Hindlimb muscle (tissue), 1 donor: ENCODE measurements at regions not wholly inside any gene's neighbourhood (a gene's known extent, or its start where the extent isn't known, plus 50 kb on each side); places are given as distances from the start of the nearest gene placed in this dataset.

Experiments used
- DNase-seq: peaks from one replicate; pipeline ENCODE4 v3.0.0-alpha.2; 2013

DNA sequence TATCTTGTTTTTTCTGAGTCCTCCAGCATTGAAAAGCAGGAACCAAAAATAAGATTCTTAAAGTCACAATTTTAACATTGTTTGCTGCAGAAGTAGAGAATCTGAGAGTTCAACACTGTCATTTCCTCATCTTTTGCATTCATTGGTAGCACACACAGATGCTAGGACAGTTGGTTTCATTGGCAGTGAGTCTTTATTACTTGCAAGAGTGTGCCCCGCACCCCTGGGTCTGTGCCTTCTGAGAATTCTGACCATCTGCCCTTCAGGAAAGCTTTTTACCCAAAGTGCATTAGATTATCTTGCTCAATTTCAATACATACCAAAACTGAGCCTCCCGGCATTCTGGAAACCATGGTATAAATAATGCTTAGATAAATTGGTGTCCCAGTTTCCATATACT is 247.7 kb upstream of the SLITRK1 start:
- DNase-seq, result no peak

DNA sequence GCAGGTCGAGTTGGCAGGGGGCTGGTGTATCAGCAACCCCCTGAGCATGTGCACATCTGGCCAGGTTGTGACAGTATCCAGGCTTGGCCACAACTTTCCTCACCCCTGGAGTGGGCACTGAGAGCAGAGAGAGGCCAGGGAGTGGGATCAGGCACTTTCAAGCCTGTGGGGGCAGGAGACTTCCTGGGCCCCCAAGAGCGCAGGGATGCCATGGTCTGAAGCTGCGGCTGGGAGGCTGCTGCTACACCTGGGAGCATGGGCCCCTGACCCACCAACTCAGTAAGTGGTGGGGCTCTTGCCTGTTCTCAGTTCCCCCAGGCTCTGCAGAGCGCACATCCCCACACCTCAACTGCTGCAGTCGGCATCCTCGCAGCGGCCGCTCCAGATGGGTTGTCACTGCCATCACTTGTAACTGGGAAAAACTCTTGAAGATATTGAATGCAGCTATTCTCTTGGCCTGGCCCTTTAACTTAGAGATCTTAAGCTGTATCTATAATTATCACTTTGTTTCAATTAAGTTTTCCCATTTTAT is 245.4 kb upstream of the SLITRK1 start:
- DNase-seq, result no peak

DNA sequence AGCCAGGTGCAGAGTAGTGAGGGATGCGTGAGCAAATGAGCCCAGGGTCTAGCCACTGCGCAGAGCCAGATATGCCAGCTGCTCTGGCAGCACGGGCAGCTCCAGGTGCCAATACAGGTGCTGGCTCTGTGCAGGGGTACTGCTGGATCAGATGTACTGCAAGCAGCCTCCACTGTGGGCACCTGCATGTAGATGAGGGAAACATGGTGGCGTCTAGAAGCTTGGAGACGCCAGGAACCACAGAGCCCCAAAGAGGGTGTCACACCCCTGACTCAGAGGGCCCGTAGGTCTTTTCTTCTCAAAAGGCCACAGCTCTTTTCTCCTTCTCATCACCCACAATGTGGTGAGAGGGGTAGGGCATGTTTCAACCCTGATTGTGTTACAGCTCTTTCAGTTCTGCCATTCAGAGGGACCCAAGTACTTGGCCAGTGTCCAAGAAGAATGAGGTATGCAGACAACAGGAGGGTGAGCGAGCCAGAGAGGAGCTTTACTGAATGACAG is 244.4 kb upstream of the SLITRK1 start:
- DNase-seq, result no peak

DNA sequence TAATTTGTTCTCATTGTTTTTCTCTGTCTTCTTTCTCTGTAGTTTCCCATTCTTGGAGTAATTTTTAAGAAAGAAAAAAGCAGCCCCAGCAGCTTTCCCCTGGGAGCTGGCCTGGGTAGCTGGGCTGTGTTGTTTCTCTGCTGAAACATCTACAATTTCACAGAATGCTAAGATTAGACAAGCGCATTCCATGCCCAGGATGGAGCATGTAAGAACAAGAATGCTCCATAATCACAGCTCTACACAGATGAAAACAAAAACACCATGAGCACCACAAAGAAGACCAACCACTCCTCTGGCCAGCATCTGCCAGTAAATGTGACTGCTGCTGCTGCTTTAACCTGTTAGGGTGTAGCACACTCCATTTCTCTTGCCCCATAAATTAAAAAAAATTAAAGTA is 239.2 kb upstream of the SLITRK1 start:
- DNase-seq, result no peak

DNA sequence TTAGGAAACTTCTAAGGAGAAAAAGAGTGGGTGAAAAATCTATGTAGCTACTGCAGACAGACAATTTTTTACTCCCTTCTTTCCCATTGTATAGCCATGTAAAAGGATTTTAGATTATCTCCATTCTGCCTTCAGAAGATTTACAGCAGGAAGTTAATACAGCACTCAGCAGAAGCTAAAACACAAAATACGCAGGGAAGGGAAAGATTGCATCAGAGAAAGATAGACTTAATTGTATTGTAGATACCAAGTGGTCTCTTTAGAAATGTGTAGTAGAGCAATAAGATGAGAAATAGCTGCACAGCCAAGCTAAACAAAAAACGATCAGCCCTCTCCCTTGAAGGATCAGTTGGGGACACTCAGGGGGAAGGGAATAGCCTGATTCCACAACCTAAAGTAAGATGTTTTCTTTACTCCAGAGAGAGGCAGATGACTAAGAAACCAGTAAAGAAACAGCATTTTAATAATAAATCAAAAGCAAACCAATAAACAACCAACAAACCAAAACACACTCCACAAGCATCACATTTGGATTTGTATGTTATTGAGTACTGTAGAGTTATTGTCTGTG is 236.7 kb upstream of the SLITRK1 start:
- DNase-seq, result no peak

DNA sequence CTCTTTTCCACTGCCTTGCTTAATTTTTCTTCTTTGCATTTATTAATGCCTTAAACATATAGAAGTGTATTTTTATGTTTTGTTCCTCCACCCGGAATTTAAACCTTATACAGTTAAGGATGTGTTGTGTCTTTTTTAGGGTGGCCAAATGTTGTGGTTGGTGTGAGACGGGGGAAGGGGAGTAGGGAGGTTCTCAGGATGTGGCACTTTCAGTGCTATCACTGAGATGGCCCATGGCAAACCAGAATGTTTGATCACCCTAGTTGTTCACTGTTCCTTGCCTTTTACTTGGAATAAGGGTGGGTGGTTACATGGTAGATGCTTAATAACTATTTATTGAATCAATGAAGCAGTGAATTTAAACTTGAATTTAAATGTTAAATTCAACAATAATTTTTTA is 216.0 kb upstream of the SLITRK1 start:
- DNase-seq, result no peak

DNA sequence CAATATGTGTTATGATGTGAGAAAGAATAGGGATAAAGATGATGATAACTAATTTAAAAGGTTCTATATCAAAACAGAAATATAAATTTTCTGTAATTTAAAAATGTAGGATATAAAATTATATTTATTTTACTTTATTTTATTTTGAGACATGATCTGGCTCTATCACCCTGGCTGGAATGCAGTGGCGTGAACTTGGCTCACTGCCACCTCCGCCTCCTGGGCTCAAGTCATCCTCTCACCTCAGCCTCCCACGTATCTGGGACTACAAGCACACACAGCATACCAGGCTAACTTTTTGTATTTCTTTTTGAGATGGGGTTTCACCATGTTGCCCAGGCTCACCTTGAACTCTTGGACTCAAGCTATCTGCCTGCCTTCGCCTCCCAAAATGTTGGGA is 214.9 kb upstream of the SLITRK1 start:
- no peak for DNase-seq

DNA sequence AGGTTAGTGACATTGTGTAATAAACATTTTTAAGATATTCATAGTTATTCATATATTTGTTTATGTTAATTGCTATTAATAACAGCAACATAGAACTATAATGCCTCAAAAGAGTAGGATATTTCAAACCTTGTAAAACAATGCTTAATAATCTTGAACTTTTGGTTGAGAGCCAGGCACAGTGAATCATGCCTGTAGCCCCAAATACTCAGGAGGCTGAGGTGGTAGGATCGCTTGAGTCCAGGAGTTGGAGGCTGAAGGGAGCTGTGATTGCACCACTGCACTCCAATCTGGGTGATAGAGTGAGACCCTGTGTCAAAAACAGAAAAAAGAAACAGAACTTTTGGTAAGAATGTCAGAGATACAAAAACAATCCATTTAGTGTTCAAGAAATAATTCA is 213.9 kb upstream of the SLITRK1 start:
- no peak for DNase-seq

DNA sequence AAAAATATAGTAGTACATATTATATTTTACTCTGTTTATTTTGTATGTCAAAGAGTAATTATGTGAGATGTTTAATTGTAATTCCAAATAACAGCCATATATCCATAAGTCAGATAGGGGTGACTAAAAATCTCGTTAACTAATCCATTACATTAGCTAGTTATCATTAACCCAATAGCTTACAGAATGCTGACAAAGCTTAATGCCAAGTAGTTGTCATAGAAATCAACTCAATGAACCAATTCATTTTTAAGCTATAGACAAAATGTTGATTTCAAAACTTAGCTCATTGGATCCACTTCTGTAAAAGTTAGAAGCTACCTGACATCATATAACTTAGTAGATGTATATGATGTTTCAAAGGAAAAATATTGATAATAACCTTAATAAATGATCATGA is 206.7 kb upstream of the SLITRK1 start:
- DNase-seq, result no peak

DNA sequence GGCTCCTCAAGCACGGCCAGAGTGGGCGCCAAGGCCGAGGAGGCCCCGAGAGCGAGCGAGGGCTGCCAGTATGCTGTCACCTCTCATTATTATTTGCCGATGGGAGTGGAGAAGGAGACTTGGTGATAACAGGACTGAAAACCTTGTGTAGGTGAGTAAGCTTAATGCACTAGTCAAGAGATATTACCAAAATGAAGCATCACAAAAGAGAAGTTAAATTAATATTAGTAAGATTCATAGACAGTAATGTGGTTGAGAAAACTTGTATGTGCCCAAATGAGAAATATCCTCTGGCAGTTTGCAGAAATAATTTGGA is 204.5 kb upstream of the SLITRK1 start:
- no peak for DNase-seq

DNA sequence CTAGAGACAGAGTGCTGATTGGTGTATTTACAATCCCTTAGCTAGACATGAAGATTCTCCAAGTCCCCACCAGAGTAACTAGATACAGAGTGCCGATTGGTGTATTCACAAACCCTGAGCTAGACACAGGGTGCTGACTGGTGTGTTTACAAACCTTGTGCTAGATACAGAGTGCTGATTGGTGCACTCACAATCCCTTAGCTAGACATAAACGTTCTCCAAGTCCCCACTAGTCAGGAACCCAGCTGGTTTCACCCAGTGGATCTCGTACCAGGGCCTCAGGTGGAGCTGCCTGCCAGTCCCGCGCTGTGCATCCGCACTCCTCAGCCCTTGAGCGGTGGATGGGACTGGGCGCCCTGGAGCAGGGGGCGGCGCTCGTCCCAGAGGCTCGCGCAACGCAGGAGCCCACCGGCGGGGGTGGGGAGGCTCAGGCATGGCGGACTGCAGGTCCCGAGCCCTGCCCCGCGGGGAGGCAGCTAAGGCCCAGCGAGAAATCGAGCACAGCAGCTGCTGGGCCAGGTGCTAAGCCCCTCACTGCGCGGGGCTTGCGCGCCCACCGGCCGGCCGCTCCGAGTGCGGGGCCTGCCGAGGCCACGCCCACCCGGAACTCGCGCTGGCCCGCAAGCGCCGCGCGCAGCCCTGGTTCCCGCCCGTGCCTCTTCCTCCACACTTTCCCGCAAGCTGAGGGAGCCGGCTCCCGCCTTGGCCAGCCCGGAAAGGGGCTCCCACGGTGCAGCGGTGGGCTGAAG is 204.0 kb upstream of the SLITRK1 start:
- peak; percentile 0 for DNase-seq

DNA sequence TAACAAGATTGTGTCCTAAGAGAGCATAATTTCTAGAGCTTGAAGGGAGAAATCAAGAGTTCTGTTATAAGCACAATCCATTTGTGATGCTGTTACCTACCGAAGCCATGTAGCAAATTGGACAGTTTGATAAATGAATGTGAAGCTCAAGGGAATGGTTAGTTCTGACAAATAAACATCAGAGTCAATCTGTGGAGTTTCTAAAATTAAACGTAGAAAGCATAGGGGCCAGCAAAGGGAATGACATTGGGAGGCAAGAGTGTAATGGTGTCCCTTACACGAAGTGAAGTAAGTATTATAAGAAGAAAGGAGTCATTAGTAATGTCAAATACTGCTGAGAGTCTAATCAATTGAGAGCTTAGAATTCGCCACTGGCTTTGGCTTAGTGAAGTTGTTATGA is 200.2 kb upstream of the SLITRK1 start:
- DNase-seq, result no peak

DNA sequence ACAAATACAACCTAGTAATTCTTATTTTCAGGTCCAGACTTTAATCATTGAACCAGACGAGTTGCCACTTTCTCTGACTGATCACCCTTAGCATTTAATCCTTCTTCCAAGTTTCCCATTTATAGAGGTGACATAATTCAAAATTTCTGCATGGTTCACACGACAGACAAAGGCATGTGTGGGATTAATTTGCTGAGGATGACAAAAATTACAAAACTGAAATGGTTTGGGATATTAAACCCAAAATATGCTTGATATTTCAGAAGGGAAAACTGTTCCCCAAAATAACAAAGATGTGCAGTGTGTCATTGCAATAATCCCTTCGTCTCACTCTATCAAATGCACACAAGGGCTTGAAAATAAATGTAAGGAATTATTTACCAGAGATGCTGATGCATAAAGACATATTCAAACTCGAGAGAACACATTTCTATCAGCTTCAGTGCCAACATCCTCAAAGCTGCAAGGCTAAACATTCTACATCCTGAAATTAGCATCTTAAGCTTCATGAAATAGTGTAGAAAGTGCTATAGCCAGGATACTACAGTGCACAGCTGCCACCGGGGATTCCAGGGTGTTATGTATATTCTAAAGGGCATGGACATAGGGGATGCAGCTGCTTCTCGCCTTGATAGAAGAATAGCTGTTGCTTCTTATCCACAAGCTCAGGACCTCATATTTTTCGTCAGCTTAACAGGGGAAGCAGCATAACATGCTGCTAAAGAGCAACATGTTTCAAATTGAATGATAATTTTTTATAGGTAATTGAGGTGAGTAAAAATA is 198.7 kb upstream of the SLITRK1 start:
- DNase-seq, result no peak

DNA sequence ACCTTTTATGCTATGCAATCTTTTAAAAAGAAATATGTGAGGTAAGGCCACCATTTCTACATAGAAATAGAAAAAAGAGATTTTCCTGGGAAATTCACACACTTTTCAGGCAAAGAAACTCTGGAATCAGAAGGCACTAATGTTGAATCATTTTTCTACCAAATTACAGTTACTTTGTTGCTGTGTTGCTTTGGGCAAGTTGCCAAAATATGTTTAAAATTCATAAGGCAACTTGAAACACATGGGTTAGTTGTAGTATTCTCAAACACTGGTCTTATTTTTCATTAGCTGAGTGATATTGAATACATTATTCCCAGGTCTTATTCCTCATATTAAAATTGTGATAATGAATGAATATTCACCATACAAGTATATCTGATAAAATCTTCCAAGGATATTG is 195.0 kb upstream of the SLITRK1 start:
- no peak for DNase-seq

DNA sequence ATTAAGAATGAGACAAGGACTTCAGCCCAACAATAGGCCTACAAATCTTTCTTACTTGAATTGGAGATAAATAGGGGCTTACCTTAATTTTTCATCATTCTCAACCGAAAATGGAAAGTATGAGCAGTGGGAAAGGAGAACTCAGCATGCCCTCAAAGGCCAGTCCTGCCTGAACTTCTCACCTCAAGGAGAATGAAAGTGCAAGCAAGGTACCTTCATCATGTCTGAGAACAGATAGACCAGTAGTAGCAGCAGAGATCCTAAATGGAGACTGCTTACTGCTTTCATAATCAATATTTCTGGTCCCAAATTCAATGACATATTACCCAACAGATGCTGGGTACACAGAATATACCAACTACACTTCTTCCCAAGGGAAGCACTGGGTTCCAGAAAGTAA is 194.0 kb upstream of the SLITRK1 start:
- no peak for DNase-seq

DNA sequence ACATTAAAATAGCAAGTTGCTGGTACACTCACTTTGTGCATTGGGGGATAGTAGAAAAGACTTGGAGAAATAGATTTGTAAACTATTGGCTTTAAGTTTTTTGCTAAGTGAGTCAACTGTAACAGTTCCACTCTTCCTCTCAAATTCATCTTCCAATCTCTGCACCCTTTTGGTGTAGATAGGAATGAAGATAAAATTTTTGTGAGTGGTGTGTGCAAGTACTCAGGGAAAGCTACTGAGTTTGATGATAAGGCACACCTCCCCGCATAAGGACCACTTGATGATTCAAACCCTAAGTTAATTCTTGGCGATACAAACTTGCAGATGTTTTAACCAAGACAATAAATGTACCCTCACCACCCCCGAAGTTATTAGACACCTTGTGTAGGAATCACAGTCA is 168.3 kb upstream of the SLITRK1 start:
- no peak for DNase-seq

DNA sequence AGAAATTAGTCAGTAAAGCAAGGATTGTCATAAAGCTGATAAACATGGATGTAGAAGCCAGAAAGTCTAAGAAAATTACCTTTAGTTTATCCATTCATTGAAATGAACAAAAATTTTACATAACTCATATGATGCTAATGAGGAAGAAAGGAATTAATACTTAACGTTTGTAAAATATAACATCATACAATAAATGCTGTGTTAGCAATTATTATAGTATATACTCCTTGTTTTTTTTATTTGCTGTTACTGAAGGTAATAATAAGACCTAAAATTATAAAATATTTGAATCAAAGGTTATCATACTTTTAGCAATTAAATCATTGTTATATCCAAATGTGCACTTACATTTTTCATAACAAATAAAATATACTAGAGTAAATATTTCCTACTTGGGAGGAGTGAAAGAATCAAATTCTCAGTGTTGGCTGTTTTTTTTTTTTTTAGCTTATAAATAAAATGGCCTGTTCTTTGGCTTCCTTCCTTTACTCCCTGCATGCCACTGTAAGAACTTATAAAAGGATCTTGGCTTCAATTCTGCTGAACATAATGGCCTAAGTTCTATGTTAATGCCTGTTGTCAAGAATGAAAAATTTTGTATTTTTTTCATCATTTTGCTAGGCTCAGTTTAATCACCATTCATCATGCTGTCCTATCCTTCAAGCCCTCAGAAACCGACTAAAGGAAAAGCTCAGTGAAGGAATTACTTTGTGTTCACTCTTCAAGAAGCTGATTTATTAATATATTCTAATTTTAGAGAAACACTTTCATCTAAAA is 167.4 kb upstream of the SLITRK1 start:
- DNase-seq, result no peak

DNA sequence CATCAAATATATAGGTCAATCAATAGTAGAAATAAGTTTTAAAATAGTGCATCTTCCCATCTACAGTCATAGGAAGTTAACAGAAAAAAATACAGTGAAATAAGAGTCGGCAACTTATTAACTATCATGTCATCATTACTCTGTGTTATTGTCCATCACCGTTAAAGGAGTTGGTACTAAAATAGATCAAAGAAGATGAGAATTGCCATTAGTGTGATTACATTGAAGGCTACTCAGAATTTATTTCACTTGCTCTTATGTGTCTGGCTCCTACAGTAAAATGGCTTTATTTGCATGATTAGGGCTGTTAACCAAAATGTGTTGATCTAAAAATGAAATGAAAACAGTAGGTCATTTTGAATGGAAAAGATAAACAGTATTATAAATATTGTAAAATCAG is 162.5 kb upstream of the SLITRK1 start:
- DNase-seq, result no peak

DNA sequence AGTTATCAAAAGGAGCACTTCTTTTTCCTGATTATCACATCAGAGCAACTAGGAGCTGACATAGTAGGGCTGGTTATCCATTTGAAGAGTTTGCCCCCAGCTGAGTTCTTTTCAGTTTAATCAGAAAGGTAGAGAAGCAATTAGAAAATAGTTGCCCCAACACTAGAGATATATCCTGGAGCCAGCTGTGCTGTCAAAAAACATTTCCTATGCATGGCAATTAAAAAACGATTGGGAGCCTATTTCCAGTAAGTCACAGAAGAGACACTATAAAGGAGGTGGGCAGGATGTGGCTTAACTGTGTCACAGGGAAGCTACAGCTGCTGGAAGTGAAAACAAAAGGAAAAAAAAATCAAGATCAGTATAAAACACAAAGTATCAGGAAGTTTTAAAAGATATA is 155.7 kb upstream of the SLITRK1 start:
- no peak for DNase-seq

DNA sequence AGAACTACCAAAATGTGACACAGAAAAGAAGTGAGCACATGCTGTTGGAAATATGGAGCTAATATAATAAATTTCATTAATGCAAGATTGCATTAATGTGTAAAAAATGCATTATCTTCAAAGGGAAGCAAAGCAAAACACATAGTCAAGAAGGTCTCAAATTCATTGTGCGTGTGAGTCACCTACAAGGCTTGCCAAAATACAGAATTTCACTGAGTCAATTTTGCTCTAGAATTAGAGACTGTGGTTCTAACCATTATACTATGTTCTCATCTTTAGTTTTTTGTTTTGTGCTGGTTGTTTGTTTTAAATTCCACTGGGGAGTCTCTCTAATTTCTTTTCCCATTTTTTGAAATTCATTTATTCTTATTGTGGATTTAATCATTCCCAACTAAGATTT is 149.8 kb upstream of the SLITRK1 start:
- DNase-seq, result no peak

DNA sequence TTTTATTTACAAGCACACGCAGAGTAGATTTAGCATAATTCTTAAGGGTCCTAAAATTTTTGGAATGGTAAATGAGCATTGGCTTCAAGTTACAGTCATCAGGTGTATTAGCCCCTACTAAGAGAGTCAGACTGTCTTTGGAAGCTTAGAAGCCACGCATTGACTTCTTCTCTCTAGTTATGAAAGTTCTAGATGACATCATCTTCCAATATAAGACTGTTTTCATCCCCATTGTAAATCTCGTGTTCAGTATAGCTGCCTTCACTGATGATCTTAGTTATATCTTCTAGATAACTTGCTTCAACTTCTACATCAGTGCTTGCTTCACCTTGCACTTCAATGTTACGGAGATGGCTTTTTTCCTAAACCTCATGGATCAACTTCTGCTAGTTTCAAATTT is 148.8 kb upstream of the SLITRK1 start:
- no peak for DNase-seq

DNA sequence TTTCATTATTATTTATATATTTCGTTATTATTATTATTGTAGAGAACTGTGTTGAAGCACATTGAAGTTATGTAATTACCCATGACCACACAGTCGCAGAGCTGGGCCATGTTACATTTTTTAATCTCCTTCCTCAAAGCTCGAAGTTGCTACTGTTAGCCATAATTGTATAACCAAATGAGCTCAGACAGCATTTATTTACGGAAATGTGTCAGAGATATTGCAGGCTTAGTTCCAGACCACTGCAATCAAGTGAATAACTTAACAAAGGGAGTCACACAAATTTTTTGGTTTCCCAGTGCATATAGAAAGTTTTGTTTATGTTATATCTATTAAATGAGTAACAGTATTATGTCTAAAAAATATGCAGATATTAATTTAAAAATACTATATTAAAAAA is 147.1 kb upstream of the SLITRK1 start:
- DNase-seq, result no peak

DNA sequence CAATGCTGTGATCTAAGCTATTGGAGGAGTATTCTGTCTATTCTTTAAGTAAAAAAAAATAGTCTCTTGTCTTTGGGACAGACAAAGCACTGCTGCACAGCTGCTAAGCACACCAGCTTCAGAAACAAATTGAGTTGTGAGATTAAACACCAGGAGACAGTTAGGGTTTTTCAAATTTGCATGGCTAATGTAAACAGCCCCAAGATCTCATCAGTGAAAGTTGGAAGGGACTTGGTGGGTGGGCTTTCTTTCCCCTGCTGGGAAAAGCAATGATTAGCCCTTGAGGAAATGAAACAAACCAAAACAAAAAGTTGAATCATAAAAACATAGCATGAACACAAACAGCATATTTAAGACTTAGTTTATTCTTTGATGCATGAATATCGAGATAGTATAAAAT is 143.6 kb upstream of the SLITRK1 start:
- no peak for DNase-seq
